MM.1S (cell line): ENCODE measurements at regions not wholly inside any gene's neighbourhood (a gene's known extent, or its start where the extent isn't known, plus 50 kb on each side); places are given as distances from the start of the nearest gene placed in this dataset.
A peak's percentile ranks its signal among the peaks of the same experiment; 100 is the strongest.

Source experiments
- DNase-seq: peaks from one replicate; pipeline ENCODE4 v3.0.0-alpha.2; 2015
- H2AFZ ChIP-seq: fragments of 300-600 bp; sonication (generic); 2 replicates; pipeline ENCODE4 v1.6.0; 2016; ENCODE audit warnings: antibody characterized with exemption, low read length
- H3F3A ChIP-seq: fragments of 300-600 bp; sonication (generic); 2 replicates; pipeline ENCODE4 v1.6.1; 2016; ENCODE audit warnings: mild to moderate bottlenecking, antibody characterized with exemption, low read length, moderate library complexity, mixed read lengths; ENCODE audit not compliant: insufficient read depth
- H3K27ac ChIP-seq: fragments of 300-600 bp; sonication (generic); 2 replicates; pipeline ENCODE4 v1.5.1; 2016; ENCODE audit warnings: mild to moderate bottlenecking, low read length
- H3K27me3 ChIP-seq: fragments of 300-600 bp; sonication (generic); replicated peaks from 2 replicates; pipeline ENCODE4 v1.6.0; 2016; ENCODE audit warnings: low read length; ENCODE audit not compliant: insufficient read depth
- H3K36me3 ChIP-seq: fragments of 300-600 bp; sonication (generic); replicated peaks from 2 replicates; pipeline ENCODE4 v1.6.1; 2016; ENCODE audit warnings: mild to moderate bottlenecking, low read length, mixed read lengths; ENCODE audit not compliant: insufficient read depth
- H3K4me1 ChIP-seq: fragments of 300-600 bp; sonication (generic); 2 replicates; pipeline ENCODE4 v1.6.1; 2016; ENCODE audit warnings: low read length, mixed read lengths
- H3K4me2 ChIP-seq: fragments of 300-600 bp; sonication (generic); 2 replicates; pipeline ENCODE4 v1.6.0; 2016; ENCODE audit warnings: low read depth, low read length
- H3K4me3 ChIP-seq: fragments of 300-600 bp; sonication (generic); 2 replicates; pipeline ENCODE4 v1.5.1; 2016; ENCODE audit warnings: low read length, mixed read lengths
- H3K79me2 ChIP-seq: fragments of 300-600 bp; sonication (generic); 2 replicates; pipeline ENCODE4 v1.6.1; 2016; ENCODE audit warnings: mixed run types, low read length, mixed read lengths
- H3K9ac ChIP-seq: fragments of 300-600 bp; sonication (generic); 2 replicates; pipeline ENCODE4 v1.6.1; 2016; ENCODE audit warnings: low read length, mixed read lengths
- H3K9me2 ChIP-seq: fragments of 300-600 bp; sonication (generic); replicated peaks from 2 replicates; pipeline ENCODE4 v1.6.1; 2016; ENCODE audit warnings: mild to moderate bottlenecking, low read length, mixed read lengths; ENCODE audit not compliant: insufficient read depth
- H3K9me3 ChIP-seq: fragments of 300-600 bp; sonication (generic); replicated peaks from 2 replicates; pipeline ENCODE4 v1.6.1; 2016; ENCODE audit warnings: mild to moderate bottlenecking, low read length, mixed read lengths; ENCODE audit not compliant: insufficient read depth
- H4K20me1 ChIP-seq: fragments of 300-600 bp; sonication (generic); 2 replicates; pipeline ENCODE4 v1.6.1; 2016; ENCODE audit warnings: mild to moderate bottlenecking, low read length, moderate library complexity, mixed read lengths; ENCODE audit not compliant: insufficient read depth
- CTCF ChIP-seq: fragments of 300-600 bp; sonication (generic); IDR thresholded peaks from 2 replicates; pipeline ENCODE4 v1.5.1; 2016; ENCODE audit warnings: antibody characterized with exemption, low read length, mixed read lengths
- EZH2 ChIP-seq: fragments of 300-600 bp; sonication (generic); optimal IDR thresholded peaks from 2 replicates; pipeline ENCODE3; 2017; ENCODE audit warnings: low read depth, mild to moderate bottlenecking, antibody characterized with exemption, low read length, mixed read lengths
- EZH2phosphoT487 ChIP-seq: fragments of 300-600 bp; sonication (generic); IDR thresholded peaks from 2 replicates; pipeline ENCODE4 v1.6.1; 2018; ENCODE audit warnings: antibody characterized with exemption, low read length

GRCh38 chr1:4375812-4376211 is 278.6 kb upstream of the AJAP1 start:
- H3K9me2 ChIP-seq: no peaks in the 10 kb centered on the region
- H3K4me1 ChIP-seq: peaks cover 10% of the 10 kb centered on the region; the same call in 1 of the 2 replicates
- H2AFZ ChIP-seq: no peak overlapping the region
- H3K27me3 ChIP-seq: peaks cover 27% of the 10 kb centered on the region
- H3K9me3 ChIP-seq: no peaks in the 10 kb centered on the region
- H3F3A ChIP-seq: no peaks in the 10 kb centered on the region
- TF ChIP-seq CTCF: no peak
- no peak for TF ChIP-seq EZH2
- no peak for TF ChIP-seq EZH2phosphoT487
- no peak overlapping the region for H3K9ac ChIP-seq
- no peak for DNase-seq
- no peaks in the 10 kb centered on the region for H3K36me3 ChIP-seq
- H3K4me2 ChIP-seq: no peak overlapping the region
- H3K4me3 ChIP-seq: no peak overlapping the region
- H3K27ac ChIP-seq: no peak overlapping the region
- no peaks in the 10 kb centered on the region for H4K20me1 ChIP-seq
- no peaks in the 10 kb centered on the region for H3K79me2 ChIP-seq

- no peaks in the 10 kb centered on the region for H3K79me2 ChIP-seq
- peak; percentile 87 for DNase-seq
- peaks cover 20% of the 10 kb centered on the region; the same call in 1 of the 2 replicates for H3K27me3 ChIP-seq
- 0 out of 2 replicates have a peak overlapping the region, but pooled peaks have one; percentile 11 for H2AFZ ChIP-seq
- H3K9ac ChIP-seq: no peak overlapping the region
- H3K4me1 ChIP-seq: peaks cover 10% of the 10 kb centered on the region; the same call in 1 of the 2 replicates
- no peak for TF ChIP-seq EZH2phosphoT487
- TF ChIP-seq EZH2: no peak
- TF ChIP-seq CTCF: no peak
- H3K27ac ChIP-seq: peak overlapping the region; percentile 45; the same call in 1 of the 2 replicates
- no peak overlapping the region for H3K4me3 ChIP-seq
- H3K36me3 ChIP-seq: no peaks in the 10 kb centered on the region
- H3K9me3 ChIP-seq: no peaks in the 10 kb centered on the region
- peak overlapping the region; percentile 4; the same call in 1 of the 2 replicates for H3K4me2 ChIP-seq
- H3K9me2 ChIP-seq: no peaks in the 10 kb centered on the region
- no peaks in the 10 kb centered on the region for H3F3A ChIP-seq
- H4K20me1 ChIP-seq: no peaks in the 10 kb centered on the region
Observed at GRCh38 chr1:4379451-4380175, 274.8 kb upstream of the AJAP1 start.

GRCh38 chr1:4380564-4381168 is 273.7 kb upstream of the AJAP1 start:
- no peak overlapping the region for H3K27ac ChIP-seq
- no peaks in the 10 kb centered on the region for H4K20me1 ChIP-seq
- no peak overlapping the region for H3K4me3 ChIP-seq
- peaks cover 10% of the 10 kb centered on the region; the same call in 1 of the 2 replicates for H3K4me1 ChIP-seq
- no peaks in the 10 kb centered on the region for H3K36me3 ChIP-seq
- H3K27me3 ChIP-seq: peaks cover 20% of the 10 kb centered on the region; the same call in 1 of the 2 replicates
- H3K9ac ChIP-seq: no peak overlapping the region
- H3K4me2 ChIP-seq: no peak overlapping the region
- H3K9me3 ChIP-seq: no peaks in the 10 kb centered on the region
- DNase-seq: no peak
- H3K9me2 ChIP-seq: no peaks in the 10 kb centered on the region
- no peaks in the 10 kb centered on the region for H3F3A ChIP-seq
- H2AFZ ChIP-seq: no peak overlapping the region
- TF ChIP-seq EZH2phosphoT487 (no peak), EZH2 (no peak), CTCF (no peak)
- no peaks in the 10 kb centered on the region for H3K79me2 ChIP-seq
